Liver (tissue), 3 donors: ENCODE measurements at regions not wholly inside any gene's neighbourhood (a gene's known extent, or its start where the extent isn't known, plus 50 kb on each side); places are given as distances from the start of the nearest gene placed in this dataset.

ENCODE experiments used
- CTCF ChIP-seq: fragments of 150-350 bp; IDR thresholded peaks from 2 replicates; pipeline ENCODE4 v1.5.1; 2017; ENCODE audit warnings: improper control_type of control experiment, low read depth, low read length; ENCODE audit not compliant: missing input control
- EGR1 ChIP-seq, 2 donors: IDR thresholded peaks; 2 replicates each; pipeline ENCODE4 v1.6.1; 2016 to 2018; ENCODE audit warnings: antibody characterized with exemption in 2 of 2, low read depth in 2 of 2
- JUND ChIP-seq, 2 donors: IDR thresholded peaks; 2 replicates each; pipeline ENCODE4 v1.6.1; 2016; ENCODE audit warnings: antibody characterized with exemption in 2 of 2
- SP1 ChIP-seq: IDR thresholded peaks from 2 replicates; pipeline ENCODE4 v1.6.1; 2018; ENCODE audit warnings: antibody characterized with exemption, mild to moderate bottlenecking
- TAF1 ChIP-seq: conservative IDR thresholded peaks from 2 replicates; pipeline ENCODE4 v1.6.1; 2016; ENCODE audit warnings: antibody characterized with exemption, mild to moderate bottlenecking
- TF ChIP-seq, protein P1 (sequence below): IDR thresholded peaks from 2 replicates; pipeline ENCODE4 v1.6.1; 2016; ENCODE audit warnings: antibody characterized with exemption, mild to moderate bottlenecking
- TF ChIP-seq, protein P2 (sequence below): IDR thresholded peaks from 2 replicates; pipeline ENCODE4 v1.6.1; 2016; ENCODE audit warnings: antibody characterized with exemption
- donor health status: healthy.
- donor health status: healthy.

DNA sequence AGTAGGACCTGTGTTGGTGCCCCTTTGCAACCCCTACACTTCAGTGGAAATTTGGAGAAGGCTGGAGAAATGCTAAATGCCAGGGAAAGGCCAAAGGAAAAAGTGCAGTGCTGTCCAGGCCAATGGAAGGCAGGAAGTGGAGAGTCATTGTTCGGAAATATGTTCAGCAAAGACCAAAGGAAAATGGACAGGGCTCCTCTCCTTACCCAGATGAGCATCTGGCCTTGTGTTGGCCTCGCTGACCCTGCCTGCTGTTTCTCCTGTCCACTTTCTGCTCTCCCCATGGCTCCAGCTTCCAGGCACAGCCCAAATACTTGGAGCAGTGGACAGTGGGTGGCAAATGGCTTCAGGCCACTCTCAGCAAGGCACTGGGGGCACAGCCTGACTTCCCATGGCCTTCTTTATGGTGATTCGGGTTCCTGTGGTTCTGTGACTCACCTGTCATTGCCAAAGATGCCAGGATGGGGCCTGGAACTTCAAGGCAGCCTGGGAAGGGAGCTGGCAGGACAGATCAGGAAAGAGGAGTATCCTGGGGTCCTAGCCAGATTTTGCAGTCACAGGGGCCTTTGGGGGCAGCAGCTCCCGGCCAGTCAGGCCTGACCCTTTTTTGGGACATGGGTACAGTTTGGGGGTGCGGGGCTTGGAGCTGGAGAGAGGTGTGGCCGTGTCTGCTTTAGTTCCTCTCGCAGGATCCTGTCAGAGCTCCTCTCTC lies 190.9 kb upstream of the SLC24A3 start:
- TF ChIP-seq CTCF (no peak), TAF1 (no peak), JUND (IDR thresholded peaks at IDR 0.05) (no peak), SP1 (no peak), EGR1 (IDR thresholded peaks at IDR 0.05; ENCODE audit: low read depth in 2 of 2) (no peak)
- TF ChIP-seq, protein P1, sequence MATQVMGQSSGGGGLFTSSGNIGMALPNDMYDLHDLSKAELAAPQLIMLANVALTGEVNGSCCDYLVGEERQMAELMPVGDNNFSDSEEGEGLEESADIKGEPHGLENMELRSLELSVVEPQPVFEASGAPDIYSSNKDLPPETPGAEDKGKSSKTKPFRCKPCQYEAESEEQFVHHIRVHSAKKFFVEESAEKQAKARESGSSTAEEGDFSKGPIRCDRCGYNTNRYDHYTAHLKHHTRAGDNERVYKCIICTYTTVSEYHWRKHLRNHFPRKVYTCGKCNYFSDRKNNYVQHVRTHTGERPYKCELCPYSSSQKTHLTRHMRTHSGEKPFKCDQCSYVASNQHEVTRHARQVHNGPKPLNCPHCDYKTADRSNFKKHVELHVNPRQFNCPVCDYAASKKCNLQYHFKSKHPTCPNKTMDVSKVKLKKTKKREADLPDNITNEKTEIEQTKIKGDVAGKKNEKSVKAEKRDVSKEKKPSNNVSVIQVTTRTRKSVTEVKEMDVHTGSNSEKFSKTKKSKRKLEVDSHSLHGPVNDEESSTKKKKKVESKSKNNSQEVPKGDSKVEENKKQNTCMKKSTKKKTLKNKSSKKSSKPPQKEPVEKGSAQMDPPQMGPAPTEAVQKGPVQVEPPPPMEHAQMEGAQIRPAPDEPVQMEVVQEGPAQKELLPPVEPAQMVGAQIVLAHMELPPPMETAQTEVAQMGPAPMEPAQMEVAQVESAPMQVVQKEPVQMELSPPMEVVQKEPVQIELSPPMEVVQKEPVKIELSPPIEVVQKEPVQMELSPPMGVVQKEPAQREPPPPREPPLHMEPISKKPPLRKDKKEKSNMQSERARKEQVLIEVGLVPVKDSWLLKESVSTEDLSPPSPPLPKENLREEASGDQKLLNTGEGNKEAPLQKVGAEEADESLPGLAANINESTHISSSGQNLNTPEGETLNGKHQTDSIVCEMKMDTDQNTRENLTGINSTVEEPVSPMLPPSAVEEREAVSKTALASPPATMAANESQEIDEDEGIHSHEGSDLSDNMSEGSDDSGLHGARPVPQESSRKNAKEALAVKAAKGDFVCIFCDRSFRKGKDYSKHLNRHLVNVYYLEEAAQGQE: no peak
- TF ChIP-seq, protein P2, sequence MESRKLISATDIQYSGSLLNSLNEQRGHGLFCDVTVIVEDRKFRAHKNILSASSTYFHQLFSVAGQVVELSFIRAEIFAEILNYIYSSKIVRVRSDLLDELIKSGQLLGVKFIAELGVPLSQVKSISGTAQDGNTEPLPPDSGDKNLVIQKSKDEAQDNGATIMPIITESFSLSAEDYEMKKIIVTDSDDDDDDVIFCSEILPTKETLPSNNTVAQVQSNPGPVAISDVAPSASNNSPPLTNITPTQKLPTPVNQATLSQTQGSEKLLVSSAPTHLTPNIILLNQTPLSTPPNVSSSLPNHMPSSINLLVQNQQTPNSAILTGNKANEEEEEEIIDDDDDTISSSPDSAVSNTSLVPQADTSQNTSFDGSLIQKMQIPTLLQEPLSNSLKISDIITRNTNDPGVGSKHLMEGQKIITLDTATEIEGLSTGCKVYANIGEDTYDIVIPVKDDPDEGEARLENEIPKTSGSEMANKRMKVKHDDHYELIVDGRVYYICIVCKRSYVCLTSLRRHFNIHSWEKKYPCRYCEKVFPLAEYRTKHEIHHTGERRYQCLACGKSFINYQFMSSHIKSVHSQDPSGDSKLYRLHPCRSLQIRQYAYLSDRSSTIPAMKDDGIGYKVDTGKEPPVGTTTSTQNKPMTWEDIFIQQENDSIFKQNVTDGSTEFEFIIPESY: no peak
